NCI-H226 (cell line): ENCODE measurements at regions not wholly inside any gene's neighbourhood (a gene's known extent, or its start where the extent isn't known, plus 50 kb on each side); places are given as distances from the start of the nearest gene placed in this dataset.
A peak's percentile ranks its signal among the peaks of the same experiment; 100 is the strongest.

Experiments
- DNase-seq: peaks from one replicate; pipeline ENCODE4 v3.0.0-alpha.2; 2015

GRCh38 chr12:90112666-90113065 lies 404.0 kb upstream of the ATP2B1 start:
- DNase-seq, result no peak

GRCh38 chr12:90111791-90112580 lies 403.3 kb upstream of the ATP2B1 start:
- no peak for DNase-seq

GRCh38 chr12:90106568-90106967 lies 397.9 kb upstream of the ATP2B1 start:
- DNase-seq, result peak; percentile 61

DNA sequence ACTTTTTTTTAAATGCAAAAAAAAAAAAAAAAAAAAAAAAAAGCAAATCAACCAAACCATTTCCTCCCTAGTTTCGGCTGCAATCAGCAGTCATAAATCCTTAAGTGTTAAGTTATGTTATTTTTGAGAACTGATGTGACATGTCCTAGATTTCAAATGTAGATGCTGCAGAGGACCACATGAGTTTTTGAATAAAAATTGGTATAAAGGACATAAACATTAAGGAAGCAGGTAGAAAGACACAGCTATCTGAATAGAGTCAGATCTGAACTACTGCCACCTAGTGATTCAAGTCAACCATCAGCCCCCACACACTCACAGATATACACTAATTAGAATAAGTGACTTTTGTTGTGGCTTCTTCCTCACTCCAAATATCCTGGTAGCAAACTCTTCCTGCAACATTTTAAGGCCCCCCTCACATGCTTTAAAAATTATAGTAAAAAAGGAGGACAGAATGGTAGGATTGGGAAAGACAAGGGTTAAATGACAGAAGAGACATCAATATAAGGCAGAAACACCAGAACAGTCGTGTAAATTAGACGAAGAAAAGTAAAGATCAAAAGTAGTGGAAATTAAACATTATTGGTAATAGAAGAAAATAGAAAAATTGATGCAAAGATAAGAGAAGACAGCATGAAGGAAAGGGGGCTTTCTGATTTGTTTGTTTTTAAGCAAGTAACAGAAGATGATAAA lies 394.5 kb upstream of the ATP2B1 start:
- peak; percentile 21 for DNase-seq

- peak; percentile 29 for DNase-seq
Measured at GRCh38 chr12:90100579-90100978, 391.9 kb upstream of the ATP2B1 start.

- peak; percentile 6 for DNase-seq
Measured at GRCh38 chr12:90099288-90099687, 390.6 kb upstream of the ATP2B1 start.

DNA sequence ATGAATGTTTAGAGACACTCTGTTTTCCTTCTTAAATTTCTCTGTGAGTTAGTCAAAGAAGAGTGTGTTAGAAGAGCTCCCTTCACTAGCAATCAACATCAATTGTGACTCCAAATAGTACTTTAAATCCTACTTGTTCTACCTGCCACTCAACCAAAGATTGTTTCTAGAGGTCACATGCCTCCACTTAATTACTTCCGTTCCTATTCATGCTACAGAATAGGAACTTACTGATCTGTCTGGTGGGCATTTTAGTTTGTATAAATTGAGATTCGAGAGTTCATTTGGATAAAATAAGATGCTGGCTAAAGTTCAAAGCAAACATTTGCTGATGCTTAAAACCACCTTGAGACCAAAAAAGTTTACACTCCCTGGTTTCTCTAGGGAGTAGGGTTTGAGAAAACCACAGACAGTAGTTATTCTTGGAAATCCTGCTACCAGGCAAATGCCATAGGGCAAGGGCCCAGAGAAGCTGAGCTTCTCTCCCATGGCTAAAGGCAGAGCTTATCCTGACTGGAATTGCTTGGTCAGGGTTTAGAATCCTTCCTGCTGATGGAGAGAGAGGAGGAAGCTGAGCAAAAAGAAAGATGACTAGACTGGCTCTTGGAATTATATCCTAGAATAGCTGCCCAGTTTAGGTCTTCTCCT lies 389.6 kb upstream of the ATP2B1 start:
- DNase-seq, result peak; percentile 17

- DNase-seq, result no peak
Measured at GRCh38 chr12:90091809-90092208, 383.2 kb upstream of the ATP2B1 start.

DNA sequence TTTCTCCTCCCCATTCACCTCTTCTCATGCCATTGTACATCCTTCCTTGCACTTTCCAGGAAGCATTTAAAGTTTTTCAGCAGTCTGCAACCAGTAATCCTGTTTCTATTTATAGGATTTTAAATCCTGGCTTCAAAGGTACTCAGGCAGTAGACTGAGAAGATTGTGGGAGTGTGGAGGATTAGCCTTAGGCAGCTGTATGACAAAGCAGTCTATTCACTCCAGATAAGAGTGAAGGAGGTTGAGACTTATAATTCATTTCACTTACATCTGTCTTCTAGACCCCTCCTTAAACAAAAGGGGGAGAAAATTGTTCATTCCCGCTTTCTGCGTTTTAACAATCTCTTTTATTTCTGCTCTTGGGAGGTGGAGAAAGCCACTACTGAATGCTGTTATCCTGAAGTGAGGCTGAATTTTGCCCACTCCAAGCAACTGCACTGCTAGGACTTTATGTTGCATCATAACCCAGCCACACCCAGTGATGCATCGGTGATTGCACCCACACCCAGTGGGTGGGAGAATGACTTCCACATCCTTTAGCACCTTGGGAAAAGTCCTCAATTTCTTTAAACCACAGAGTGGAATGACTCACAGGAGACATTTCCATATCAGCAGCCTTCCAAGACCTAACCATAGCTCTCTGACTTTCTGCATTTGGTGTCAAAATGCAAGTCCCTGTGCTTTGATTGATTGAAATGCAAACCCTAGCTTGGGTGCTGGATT lies 382.5 kb upstream of the ATP2B1 start:
- DNase-seq, result peak; percentile 98

DNA sequence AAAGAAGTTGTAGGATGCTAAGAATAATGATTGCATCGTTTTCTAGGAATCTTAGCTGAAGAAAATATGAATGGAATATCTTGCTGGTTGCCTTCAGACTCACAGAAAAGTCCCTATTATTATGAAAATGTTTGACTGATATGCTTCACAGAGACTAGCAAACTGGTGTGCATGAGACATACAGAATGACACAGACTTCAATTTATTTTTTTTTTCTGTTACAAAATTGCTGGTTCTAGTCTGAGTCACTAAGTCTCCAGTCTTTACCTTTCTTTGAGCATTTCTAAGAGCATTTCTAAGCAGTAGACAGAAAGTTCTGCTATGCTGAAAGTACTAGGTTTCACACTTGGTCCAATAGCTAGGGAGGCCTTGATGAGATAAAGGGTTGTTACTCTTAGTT lies 377.6 kb upstream of the ATP2B1 start:
- DNase-seq, result peak; percentile 28

- DNase-seq, result no peak
Measured at GRCh38 chr12:90085494-90086274, 377.0 kb upstream of the ATP2B1 start.

DNA sequence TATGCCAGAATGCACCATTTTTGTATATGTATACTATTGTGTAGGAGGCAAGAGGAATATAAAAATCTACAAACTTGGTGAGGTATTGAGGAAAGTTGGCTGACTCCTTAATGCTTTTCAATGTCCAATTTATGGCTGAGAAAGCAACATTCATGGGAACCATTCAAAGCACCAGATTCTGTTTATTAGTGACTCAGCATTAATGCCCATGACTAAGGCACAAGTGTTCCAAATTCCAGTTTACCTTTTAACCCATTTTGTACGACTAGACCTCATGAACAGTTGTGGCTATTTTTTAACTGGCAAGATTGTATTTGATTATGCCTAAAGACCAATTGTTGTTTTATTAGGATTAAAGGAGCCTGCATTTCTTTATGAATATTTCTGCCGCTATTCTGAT lies 375.4 kb upstream of the ATP2B1 start:
- DNase-seq, result no peak

- no peak for DNase-seq
Measured at GRCh38 chr12:90080616-90081015, 372.0 kb upstream of the ATP2B1 start.

- DNase-seq, result no peak
Measured at GRCh38 chr12:90079529-90080210, 371.0 kb upstream of the ATP2B1 start.

DNA sequence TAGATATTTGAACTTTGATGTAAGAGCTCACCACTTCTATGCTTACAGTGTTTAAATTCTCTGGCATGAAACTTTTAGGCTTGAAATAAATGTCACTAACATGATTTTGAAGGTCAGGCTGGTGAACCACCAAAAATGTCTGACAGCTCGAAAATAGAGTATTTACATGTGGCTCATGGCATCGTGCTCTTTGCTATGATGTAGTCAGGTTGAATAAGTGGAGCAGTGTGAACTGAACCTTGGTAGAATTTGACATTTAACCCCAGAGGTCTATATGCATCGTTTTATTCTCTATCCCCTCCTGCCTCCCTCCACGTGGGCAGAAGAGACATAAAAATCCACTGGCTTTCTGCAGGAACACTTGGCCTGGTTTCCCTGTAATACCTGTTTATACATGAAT lies 369.7 kb upstream of the ATP2B1 start:
- no peak for DNase-seq

DNA sequence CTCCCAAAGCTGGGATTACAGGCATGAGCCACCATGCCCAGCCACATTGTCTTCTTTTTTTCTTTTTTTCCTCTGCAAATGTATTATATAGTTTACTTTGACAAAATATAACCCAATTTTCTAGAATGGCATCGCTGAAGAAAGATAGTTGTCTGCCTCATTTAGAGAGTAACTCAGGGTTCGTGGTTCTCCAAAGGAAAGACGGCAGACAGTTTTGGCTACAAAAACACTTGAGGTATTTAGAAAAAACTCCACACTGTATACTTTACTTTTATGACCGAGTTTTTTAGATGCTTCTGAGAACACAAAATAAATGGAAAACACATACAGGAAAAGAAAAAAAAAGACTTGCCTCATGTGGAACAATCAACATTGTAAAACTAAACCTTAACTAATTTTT lies 369.1 kb upstream of the ATP2B1 start:
- no peak for DNase-seq

DNA sequence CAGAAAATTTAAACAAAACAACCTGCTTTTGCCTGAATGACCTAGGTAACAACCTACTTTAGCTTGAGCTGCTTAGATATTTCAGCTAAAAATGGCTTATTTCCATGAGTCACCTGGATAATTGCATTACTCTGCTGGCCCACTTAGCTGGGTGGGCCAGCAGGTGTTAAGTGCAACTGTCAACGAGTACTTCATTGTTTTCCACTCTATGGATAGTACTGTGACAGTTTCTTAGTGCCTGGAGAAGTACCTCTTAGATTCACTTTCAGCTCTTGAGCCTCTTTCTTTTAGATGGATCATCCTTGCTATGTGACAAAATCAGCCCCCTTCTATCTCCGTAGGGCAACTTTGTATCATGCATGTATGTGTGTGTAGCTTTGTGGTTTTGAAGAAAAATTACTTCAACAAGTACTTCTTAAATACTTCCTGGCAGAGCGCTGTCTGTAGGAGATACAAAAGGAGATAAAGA lies 368.2 kb upstream of the ATP2B1 start:
- no peak for DNase-seq

GRCh38 chr12:90075685-90076084 lies 367.0 kb upstream of the ATP2B1 start:
- no peak for DNase-seq

DNA sequence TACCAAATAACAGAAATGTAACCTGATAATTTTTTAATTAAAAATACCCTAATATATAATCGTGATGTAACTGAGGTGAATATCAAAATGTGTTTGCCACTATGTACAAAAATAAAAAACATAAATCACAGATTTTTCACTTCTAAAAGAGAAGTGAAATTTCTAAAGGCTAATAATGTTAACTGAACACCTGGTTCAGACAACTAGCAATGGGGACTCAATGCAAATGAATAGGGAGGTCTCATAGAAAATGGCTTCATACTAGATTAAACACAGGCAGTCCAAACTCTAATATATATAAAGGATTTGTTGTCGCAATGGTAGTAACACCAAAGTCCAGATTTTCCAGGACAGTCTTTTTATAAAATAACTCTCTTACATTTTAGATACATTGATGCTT lies 365.4 kb upstream of the ATP2B1 start:
- no peak for DNase-seq

DNA sequence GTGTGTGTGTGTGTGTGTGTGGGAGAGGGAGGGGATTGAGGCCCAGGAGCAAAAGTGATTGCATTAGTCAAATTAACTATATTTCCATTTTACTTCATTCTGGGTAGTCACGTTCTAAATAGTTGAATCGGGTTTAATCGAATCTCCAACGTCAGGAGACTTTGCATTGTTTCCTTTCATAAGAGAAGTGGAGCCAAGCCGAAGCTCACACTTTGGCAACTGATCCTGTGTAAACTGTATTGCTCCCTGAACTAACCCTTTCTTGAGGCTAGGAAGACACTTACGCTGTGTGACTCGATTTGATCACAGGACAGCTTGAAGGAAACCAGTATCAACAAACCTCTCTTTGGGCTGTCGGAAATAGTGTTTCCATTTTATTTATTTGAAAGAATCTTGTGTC lies 363.4 kb upstream of the ATP2B1 start:
- DNase-seq, result no peak

- no peak for DNase-seq
Measured at GRCh38 chr12:90069711-90070110, 361.1 kb upstream of the ATP2B1 start.

DNA sequence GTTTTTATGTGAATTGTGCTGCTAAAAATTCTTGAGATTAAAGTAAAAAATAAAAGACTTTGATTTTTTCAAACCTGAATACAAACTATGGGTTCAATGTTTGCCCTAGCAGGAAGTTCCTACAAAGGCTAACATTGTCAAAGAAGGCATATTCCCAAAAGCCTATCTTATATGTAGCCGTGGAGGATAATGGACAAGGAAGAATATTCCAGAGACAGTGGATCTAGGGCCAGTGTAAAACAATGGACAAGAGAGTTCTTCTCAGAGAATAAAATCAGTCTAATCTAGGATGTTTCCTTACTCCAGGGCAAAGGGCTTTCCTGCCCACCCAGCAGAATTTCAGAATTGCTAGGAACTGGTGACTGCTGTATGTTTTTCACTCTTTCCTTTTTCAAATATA lies 359.2 kb upstream of the ATP2B1 start:
- no peak for DNase-seq
